ENCODE measurements at regions not wholly inside any gene's neighbourhood (a gene's known extent, or its start where the extent isn't known, plus 50 kb on each side); places are given as distances from the start of the nearest gene placed in this dataset.

GRCh38 chr3:18513091-18513490, 88.0 kb upstream of the SATB1 start:
- 87 to 92% (median 89%) methylated on average over 3 of the region's 3 CpGs for WGBS, 5 donors
- Histone ChIP-seq H3K9me3 (no peaks in the 10 kb centered on the region), H3K4me1 (no peaks in the 10 kb centered on the region), H3K4me3 (no peak overlapping the region), H3K36me3 (no peaks in the 10 kb centered on the region), H3K27ac (no peak overlapping the region), H3K27me3 (replicated peaks in 1 of 7) (no peaks in the 10 kb centered on the region)
- no peak for DNase-seq
- TF ChIP-seq CTCF (IDR thresholded peaks at IDR 0.05 in 8 of 11, conservative IDR thresholded peaks at IDR 0.05 in 3 of 11), result no peak
- no peak for TF ChIP-seq POLR2AphosphoS5 (IDR thresholded peaks at IDR 0.05)
- TF ChIP-seq POLR2A (IDR thresholded peaks at IDR 0.05), result no peak
- intact Hi-C loops (cut with DNase I; ENCODE audit: low total_unique reads), result no loop called here

- Histone ChIP-seq H3K27me3 (replicated peaks in 1 of 7) (no peaks in the 10 kb centered on the region), H3K9me3 (no peaks in the 10 kb centered on the region), H3K4me1 (peaks cover 0 to 5% (median 0%) of the 10 kb centered on the region in 6 donors), H3K4me3 (no peak overlapping the region), H3K36me3 (no peaks in the 10 kb centered on the region), H3K27ac (no peak overlapping the region)
- WGBS, 5 donors, result 59 to 83% (median 73%) methylated on average over 1 of the region's 1 CpG
- no peak for TF ChIP-seq POLR2AphosphoS5 (IDR thresholded peaks at IDR 0.05)
- TF ChIP-seq CTCF (IDR thresholded peaks at IDR 0.05 in 8 of 11, conservative IDR thresholded peaks at IDR 0.05 in 3 of 11), result no peak
- TF ChIP-seq POLR2A (IDR thresholded peaks at IDR 0.05), result no peak
- intact Hi-C loops (cut with DNase I; ENCODE audit: low total_unique reads), result no loop called here
- no peak for DNase-seq
These were observed 86.9 kb upstream of the SATB1 start for GRCh38 chr3:18512007-18512406.

- no peaks in the 10 kb centered on the region for H3K27me3 ChIP-seq (replicated peaks in 1 of 7)
- H3K27ac ChIP-seq, result no peak overlapping the region
- no peak overlapping the region for H3K4me3 ChIP-seq
- TF ChIP-seq POLR2A (IDR thresholded peaks at IDR 0.05) (no peak), CTCF (IDR thresholded peaks at IDR 0.05 in 8 of 11, conservative IDR thresholded peaks at IDR 0.05 in 3 of 11) (no peak), POLR2AphosphoS5 (IDR thresholded peaks at IDR 0.05) (no peak)
- intact Hi-C loops (cut with DNase I; ENCODE audit: low total_unique reads), result no loop called here
- peaks cover 0 to 7% (median 0%) of the 10 kb centered on the region in 6 donors for H3K4me1 ChIP-seq
- H3K9me3 ChIP-seq, result no peaks in the 10 kb centered on the region
- no peak for DNase-seq
- no peaks in the 10 kb centered on the region for H3K36me3 ChIP-seq
- 67 to 82% (median 72%) methylated on average over 3 of the region's 3 CpGs for WGBS, 5 donors
These were observed 85.8 kb upstream of the SATB1 start for GRCh38 chr3:18510947-18511346.

GRCh38 chr3:18507333-18507732, 82.2 kb upstream of the SATB1 start:
- Histone ChIP-seq H3K27me3 (replicated peaks in 1 of 7) (no peaks in the 10 kb centered on the region), H3K9me3 (no peaks in the 10 kb centered on the region), H3K27ac (no peak overlapping the region), H3K4me3 (no peak overlapping the region), H3K36me3 (no peaks in the 10 kb centered on the region), H3K4me1 (peaks cover 0 to 7% (median 0%) of the 10 kb centered on the region in 6 donors)
- intact Hi-C loops (cut with DNase I; ENCODE audit: low total_unique reads), result no loop called here
- 44 to 74% (median 56%) methylated on average over 2 of the region's 2 CpGs for WGBS, 5 donors
- no peak for DNase-seq
- TF ChIP-seq POLR2A (IDR thresholded peaks at IDR 0.05) (no peak), CTCF (IDR thresholded peaks at IDR 0.05 in 8 of 11, conservative IDR thresholded peaks at IDR 0.05 in 3 of 11) (no peak), POLR2AphosphoS5 (IDR thresholded peaks at IDR 0.05) (no peak)

Data from spleen (tissue), 11 donors.